NCI-H1092 (cell line): ENCODE measurements at regions not wholly inside any gene's neighbourhood (a gene's known extent, or its start where the extent isn't known, plus 50 kb on each side); places are given as distances from the start of the nearest gene placed in this dataset.
A peak's percentile ranks its signal among the peaks of the same experiment; 100 is the strongest.
"Not testable (repeated sequence)": the region's sequence is repeated elsewhere in the genome, so short reads cannot be mapped to it uniquely, and the experiment has no call there.

Experiments
- DNase-seq: peaks from one replicate; lab custom pipeline; 2025; lab: John Stamatoyannopoulos, UW

- no peak for DNase-seq
Measured at GRCh38 chr10:127610816-127611215, 61.7 kb downstream of the NPS start.

- DNase-seq, result no peak
Measured at GRCh38 chr10:127614484-127615017, 65.4 kb downstream of the NPS start.

- no peak for DNase-seq
Measured at GRCh38 chr10:127618797-127619196, 69.7 kb downstream of the NPS start.

GRCh38 chr10:127619546-127620325 is 70.6 kb downstream of the NPS start:
- peak; percentile 73 for DNase-seq

GRCh38 chr10:127635882-127636281 is 86.8 kb downstream of the NPS start:
- no peak for DNase-seq

GRCh38 chr10:127648885-127649284 is 88.1 kb upstream of the FOXI2 start:
- DNase-seq, result no peak

GRCh38 chr10:127649642-127650041 is 87.3 kb upstream of the FOXI2 start:
- DNase-seq, result no peak

GRCh38 chr10:127657056-127657455 is 79.9 kb upstream of the FOXI2 start:
- no peak for DNase-seq

- DNase-seq, result not testable (repeated sequence)
Measured at GRCh38 chr10:127676430-127676829, 60.6 kb upstream of the FOXI2 start.

GRCh38 chr10:127678091-127678490 is 58.9 kb upstream of the FOXI2 start:
- no peak for DNase-seq

GRCh38 chr10:127679642-127680255 is 57.2 kb upstream of the FOXI2 start:
- no peak for DNase-seq
